ENCODE measurements at regions not wholly inside any gene's neighbourhood (a gene's known extent, or its start where the extent isn't known, plus 50 kb on each side); places are given as distances from the start of the nearest gene placed in this dataset.

DNA sequence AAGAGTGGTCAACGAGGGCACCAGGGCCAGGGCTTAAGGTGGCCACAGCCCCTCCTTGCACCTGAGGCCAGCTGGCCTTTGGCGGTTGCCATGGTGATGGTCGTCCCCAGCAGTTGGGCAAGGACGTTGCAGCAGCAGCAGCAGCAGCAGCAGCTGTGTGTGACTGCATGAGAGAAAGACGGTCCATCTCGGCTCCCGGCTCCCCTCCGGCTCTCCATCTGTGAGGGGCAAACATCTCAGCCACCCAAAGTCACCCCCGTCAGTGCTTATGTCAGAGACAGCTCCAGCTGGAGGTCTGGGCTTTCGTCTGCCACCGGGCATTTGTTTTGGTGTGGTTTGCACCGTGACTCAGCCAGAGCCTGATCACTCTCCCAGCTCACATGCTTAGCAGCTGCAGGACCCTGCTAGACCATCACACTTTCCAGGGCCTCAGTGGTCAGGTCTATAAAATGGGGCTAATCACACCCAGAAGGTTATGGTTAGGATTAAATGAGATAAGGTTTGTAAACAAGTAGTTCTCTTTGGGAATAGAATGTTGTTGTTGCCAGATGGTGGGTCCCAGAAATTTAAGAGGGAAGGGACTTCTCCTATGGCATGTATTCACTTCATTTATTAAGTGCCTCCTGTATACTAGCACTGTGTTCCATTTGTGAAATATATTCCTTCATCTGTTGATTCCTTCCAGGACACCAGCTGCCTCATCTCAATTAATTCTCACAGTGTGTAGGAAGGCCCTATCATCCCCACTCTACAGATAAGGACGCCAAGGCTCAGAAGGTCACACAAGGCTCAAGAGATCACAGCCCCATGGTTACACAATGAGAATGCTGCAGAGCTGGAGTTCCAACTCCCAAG lies 212.6 kb upstream of the LHX5 start:
- Histone ChIP-seq H3K27ac (ENCODE audit: low read depth, low read length) (no peak overlapping the region), H2AFZ (ENCODE audit: low read depth, low read length, severe bottlenecking) (no peak overlapping the region), H4K20me1 (ENCODE audit: low read depth, low read length) (no peaks in the 10 kb centered on the region), H3F3A (ENCODE audit: insufficient read depth) (no peaks in the 10 kb centered on the region), H3K36me3 (ENCODE audit: low read length) (no peaks in the 10 kb centered on the region), H3K79me2 (ENCODE audit: insufficient read depth, low read length) (no peaks in the 10 kb centered on the region), H3K9ac (ENCODE audit: low read length) (no peak overlapping the region), H3K9me2 (replicated peaks; ENCODE audit: insufficient read depth, low read length) (no peaks in the 10 kb centered on the region), H3K4me3 (ENCODE audit: insufficient read depth, low read length, poor library complexity, severe bottlenecking) (no peak overlapping the region), H3K4me2 (ENCODE audit: low read depth, low read length, poor library complexity, severe bottlenecking) (no peak overlapping the region), H3K27me3 (ENCODE audit: low read length) (no peaks in the 10 kb centered on the region), H3K9me3 (ENCODE audit: insufficient read depth, low read length) (no peaks in the 10 kb centered on the region)
- TF ChIP-seq EZH2phosphoT487 (conservative IDR thresholded peaks at IDR 0.05; ENCODE audit: low read length), result no peak
- TF ChIP-seq, protein P1, sequence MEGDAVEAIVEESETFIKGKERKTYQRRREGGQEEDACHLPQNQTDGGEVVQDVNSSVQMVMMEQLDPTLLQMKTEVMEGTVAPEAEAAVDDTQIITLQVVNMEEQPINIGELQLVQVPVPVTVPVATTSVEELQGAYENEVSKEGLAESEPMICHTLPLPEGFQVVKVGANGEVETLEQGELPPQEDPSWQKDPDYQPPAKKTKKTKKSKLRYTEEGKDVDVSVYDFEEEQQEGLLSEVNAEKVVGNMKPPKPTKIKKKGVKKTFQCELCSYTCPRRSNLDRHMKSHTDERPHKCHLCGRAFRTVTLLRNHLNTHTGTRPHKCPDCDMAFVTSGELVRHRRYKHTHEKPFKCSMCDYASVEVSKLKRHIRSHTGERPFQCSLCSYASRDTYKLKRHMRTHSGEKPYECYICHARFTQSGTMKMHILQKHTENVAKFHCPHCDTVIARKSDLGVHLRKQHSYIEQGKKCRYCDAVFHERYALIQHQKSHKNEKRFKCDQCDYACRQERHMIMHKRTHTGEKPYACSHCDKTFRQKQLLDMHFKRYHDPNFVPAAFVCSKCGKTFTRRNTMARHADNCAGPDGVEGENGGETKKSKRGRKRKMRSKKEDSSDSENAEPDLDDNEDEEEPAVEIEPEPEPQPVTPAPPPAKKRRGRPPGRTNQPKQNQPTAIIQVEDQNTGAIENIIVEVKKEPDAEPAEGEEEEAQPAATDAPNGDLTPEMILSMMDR (IDR thresholded peaks at IDR 0.05; ENCODE audit: insufficient read depth, low read length, poor library complexity, severe bottlenecking), result no peak

DNA sequence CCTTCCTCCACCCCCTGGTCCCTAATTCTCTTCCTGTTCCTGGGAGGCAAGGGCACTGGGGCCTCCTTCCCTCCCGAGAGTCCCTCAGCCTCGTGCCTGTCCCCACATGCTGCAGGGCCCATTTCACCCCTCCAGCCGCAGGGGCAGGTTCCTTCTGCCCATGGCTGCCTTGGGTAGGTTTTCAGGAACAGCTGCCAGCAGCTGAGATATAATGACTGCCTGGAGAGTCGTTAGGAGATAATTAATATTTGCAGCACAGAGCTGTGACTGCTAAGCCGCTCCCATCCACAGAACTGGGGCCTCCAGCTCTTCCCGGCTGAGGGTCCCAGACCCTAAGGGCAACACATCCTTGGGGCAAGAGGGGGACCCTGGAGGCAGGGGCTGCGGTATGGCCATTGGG lies 211.9 kb upstream of the LHX5 start:
- Histone ChIP-seq H3K9me2 (replicated peaks; ENCODE audit: insufficient read depth, low read length) (no peaks in the 10 kb centered on the region), H3K79me2 (ENCODE audit: insufficient read depth, low read length) (no peaks in the 10 kb centered on the region), H3K27ac (ENCODE audit: low read depth, low read length) (no peak overlapping the region), H3K36me3 (ENCODE audit: low read length) (no peaks in the 10 kb centered on the region), H3K4me2 (ENCODE audit: low read depth, low read length, poor library complexity, severe bottlenecking) (no peak overlapping the region), H3K4me3 (ENCODE audit: insufficient read depth, low read length, poor library complexity, severe bottlenecking) (no peak overlapping the region), H3F3A (ENCODE audit: insufficient read depth) (no peaks in the 10 kb centered on the region), H2AFZ (ENCODE audit: low read depth, low read length, severe bottlenecking) (no peak overlapping the region), H3K9me3 (ENCODE audit: insufficient read depth, low read length) (no peaks in the 10 kb centered on the region), H3K9ac (ENCODE audit: low read length) (no peak overlapping the region), H4K20me1 (ENCODE audit: low read depth, low read length) (no peaks in the 10 kb centered on the region), H3K27me3 (ENCODE audit: low read length) (no peaks in the 10 kb centered on the region)
- TF ChIP-seq, protein P1 (IDR thresholded peaks at IDR 0.05; ENCODE audit: insufficient read depth, low read length, poor library complexity, severe bottlenecking), result no peak
- no peak for TF ChIP-seq EZH2phosphoT487 (conservative IDR thresholded peaks at IDR 0.05; ENCODE audit: low read length)

DNA sequence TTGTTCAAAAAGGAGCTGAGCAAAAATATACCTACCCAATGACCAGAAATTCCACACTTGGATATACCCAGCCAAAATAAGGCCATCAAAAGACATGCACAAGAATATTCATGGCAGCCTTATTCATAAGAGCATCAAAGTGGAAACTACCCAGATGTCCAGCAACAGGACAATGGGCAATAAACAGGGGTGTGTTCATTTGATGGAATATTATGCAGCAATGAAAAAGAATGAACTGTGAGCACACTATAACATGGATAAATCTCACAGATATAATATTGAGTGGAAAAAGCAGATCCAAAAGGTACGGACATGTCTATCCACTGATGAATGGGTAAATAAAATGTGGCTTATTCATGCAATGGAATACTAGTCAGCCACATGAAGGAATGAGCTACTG lies 209.2 kb upstream of the LHX5 start:
- no peaks in the 10 kb centered on the region for H4K20me1 ChIP-seq (ENCODE audit: low read depth, low read length)
- no peak overlapping the region for H3K9ac ChIP-seq (ENCODE audit: low read length)
- no peaks in the 10 kb centered on the region for H3K9me3 ChIP-seq (ENCODE audit: insufficient read depth, low read length)
- H3K9me2 ChIP-seq (replicated peaks; ENCODE audit: insufficient read depth, low read length), result no peaks in the 10 kb centered on the region
- no peaks in the 10 kb centered on the region for H3K36me3 ChIP-seq (ENCODE audit: low read length)
- H3K27me3 ChIP-seq (ENCODE audit: low read length), result no peaks in the 10 kb centered on the region
- H3K4me2 ChIP-seq (ENCODE audit: low read depth, low read length, poor library complexity, severe bottlenecking), result no peak overlapping the region
- no peak overlapping the region for H3K27ac ChIP-seq (ENCODE audit: low read depth, low read length)
- H3K4me3 ChIP-seq (ENCODE audit: insufficient read depth, low read length, poor library complexity, severe bottlenecking), result no peak overlapping the region
- H3K79me2 ChIP-seq (ENCODE audit: insufficient read depth, low read length), result no peaks in the 10 kb centered on the region
- H2AFZ ChIP-seq (ENCODE audit: low read depth, low read length, severe bottlenecking), result no peak overlapping the region
- no peaks in the 10 kb centered on the region for H3F3A ChIP-seq (ENCODE audit: insufficient read depth)
- TF ChIP-seq EZH2phosphoT487 (conservative IDR thresholded peaks at IDR 0.05; ENCODE audit: low read length), result no peak
- TF ChIP-seq, protein P1 (IDR thresholded peaks at IDR 0.05; ENCODE audit: insufficient read depth, low read length, poor library complexity, severe bottlenecking), result no peak

All from SU-DHL-6 (cell line).